ENCODE measurements at regions not wholly inside any gene's neighbourhood (a gene's known extent, or its start where the extent isn't known, plus 50 kb on each side); places are given as distances from the start of the nearest gene placed in this dataset.
"Not testable (repeated sequence)": the region's sequence is repeated elsewhere in the genome, so short reads cannot be mapped to it uniquely, and the experiment has no call there.

- no peak for DNase-seq (ENCODE audit: low read depth)
Observed at GRCh38 chr4:112748352-112748878, 111.5 kb downstream of the LARP7 start.

DNA sequence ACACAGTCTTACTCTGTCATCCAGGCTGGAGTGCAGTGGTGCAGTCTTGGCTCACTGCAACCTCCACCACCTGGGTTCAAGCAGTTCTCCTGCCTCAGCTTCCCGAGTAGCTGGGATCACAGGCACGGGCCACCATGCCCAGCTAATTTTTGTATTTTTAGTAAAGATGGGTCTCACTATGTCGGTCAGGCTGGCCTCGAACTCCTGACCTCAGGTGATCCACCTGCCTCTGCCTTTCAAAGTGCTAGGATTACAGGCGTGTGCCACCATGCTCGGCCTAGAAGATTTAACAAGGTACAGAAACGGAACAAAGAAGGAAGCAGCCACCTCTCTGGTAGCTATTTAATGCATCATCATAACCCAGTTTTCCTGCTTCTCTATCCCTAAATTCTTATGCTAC is 113.8 kb downstream of the LARP7 start:
- not testable (repeated sequence) for H3K27me3 ChIP-seq (ENCODE audit: control insufficient read depth, insufficient read depth, low read length); H3K36me3 ChIP-seq (ENCODE audit: control insufficient read depth, insufficient read depth, low read length); DNase-seq (ENCODE audit: low read depth); H3K4me3 ChIP-seq (ENCODE audit: low read depth, low read length)

More at GRCh38 chr4:112748352-112748878, 111.5 kb downstream of the LARP7 start:
- Histone ChIP-seq H3K36me3 (ENCODE audit: control insufficient read depth, insufficient read depth, low read length) (no peaks in the 10 kb centered on the region), H3K27me3 (ENCODE audit: control insufficient read depth, insufficient read depth, low read length) (no peaks in the 10 kb centered on the region), H3K4me3 (ENCODE audit: low read depth, low read length) (no peak overlapping the region)
- TF ChIP-seq, protein P1, sequence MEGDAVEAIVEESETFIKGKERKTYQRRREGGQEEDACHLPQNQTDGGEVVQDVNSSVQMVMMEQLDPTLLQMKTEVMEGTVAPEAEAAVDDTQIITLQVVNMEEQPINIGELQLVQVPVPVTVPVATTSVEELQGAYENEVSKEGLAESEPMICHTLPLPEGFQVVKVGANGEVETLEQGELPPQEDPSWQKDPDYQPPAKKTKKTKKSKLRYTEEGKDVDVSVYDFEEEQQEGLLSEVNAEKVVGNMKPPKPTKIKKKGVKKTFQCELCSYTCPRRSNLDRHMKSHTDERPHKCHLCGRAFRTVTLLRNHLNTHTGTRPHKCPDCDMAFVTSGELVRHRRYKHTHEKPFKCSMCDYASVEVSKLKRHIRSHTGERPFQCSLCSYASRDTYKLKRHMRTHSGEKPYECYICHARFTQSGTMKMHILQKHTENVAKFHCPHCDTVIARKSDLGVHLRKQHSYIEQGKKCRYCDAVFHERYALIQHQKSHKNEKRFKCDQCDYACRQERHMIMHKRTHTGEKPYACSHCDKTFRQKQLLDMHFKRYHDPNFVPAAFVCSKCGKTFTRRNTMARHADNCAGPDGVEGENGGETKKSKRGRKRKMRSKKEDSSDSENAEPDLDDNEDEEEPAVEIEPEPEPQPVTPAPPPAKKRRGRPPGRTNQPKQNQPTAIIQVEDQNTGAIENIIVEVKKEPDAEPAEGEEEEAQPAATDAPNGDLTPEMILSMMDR (IDR thresholded peaks at IDR 0.05; ENCODE audit: insufficient read depth, low read length, poor library complexity, severe bottlenecking), result no peak

- H3K36me3 ChIP-seq (ENCODE audit: control insufficient read depth, insufficient read depth, low read length), result no peaks in the 10 kb centered on the region
- no peak overlapping the region for H3K4me3 ChIP-seq (ENCODE audit: low read depth, low read length)
- TF ChIP-seq, protein P1 (IDR thresholded peaks at IDR 0.05; ENCODE audit: insufficient read depth, low read length, poor library complexity, severe bottlenecking), result no peak
- H3K27me3 ChIP-seq (ENCODE audit: control insufficient read depth, insufficient read depth, low read length), result no peaks in the 10 kb centered on the region
- no peak for DNase-seq (ENCODE audit: low read depth)
Observed at GRCh38 chr4:112751447-112751846, 114.5 kb downstream of the LARP7 start.

GRCh38 chr4:112752061-112752460 is 115.1 kb downstream of the LARP7 start:
- TF ChIP-seq, protein P1 (IDR thresholded peaks at IDR 0.05; ENCODE audit: insufficient read depth, low read length, poor library complexity, severe bottlenecking), result no peak
- no peak overlapping the region for H3K4me3 ChIP-seq (ENCODE audit: low read depth, low read length)
- H3K36me3 ChIP-seq (ENCODE audit: control insufficient read depth, insufficient read depth, low read length), result no peaks in the 10 kb centered on the region
- no peak for DNase-seq (ENCODE audit: low read depth)
- H3K27me3 ChIP-seq (ENCODE audit: control insufficient read depth, insufficient read depth, low read length), result no peaks in the 10 kb centered on the region

GRCh38 chr4:112752510-112752909 is 115.6 kb downstream of the LARP7 start:
- Histone ChIP-seq H3K4me3 (ENCODE audit: low read depth, low read length) (no peak overlapping the region), H3K36me3 (ENCODE audit: control insufficient read depth, insufficient read depth, low read length) (no peaks in the 10 kb centered on the region), H3K27me3 (ENCODE audit: control insufficient read depth, insufficient read depth, low read length) (no peaks in the 10 kb centered on the region)
- TF ChIP-seq, protein P1 (IDR thresholded peaks at IDR 0.05; ENCODE audit: insufficient read depth, low read length, poor library complexity, severe bottlenecking), result no peak
- DNase-seq (ENCODE audit: low read depth), result no peak

DNA sequence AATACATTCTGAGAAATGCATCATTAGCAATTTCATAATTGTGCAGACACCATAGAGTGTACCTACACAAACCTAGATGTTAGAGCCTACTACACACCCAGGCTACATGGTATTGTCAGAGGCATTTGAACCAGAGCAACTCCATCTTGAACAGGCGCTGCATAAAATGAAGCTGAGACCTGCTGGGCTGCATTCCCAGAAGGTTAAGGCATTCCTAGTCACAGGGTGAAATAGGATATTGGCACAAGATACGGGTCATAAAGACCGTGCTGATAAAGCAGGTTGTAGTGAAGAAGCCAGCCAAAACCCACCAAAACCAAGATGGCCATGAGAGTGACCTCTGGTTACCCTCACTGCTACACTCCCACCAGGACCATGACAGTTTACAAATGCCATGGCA is 116.4 kb downstream of the LARP7 start:
- DNase-seq (ENCODE audit: low read depth), result no peak
- TF ChIP-seq, protein P1 (IDR thresholded peaks at IDR 0.05; ENCODE audit: insufficient read depth, low read length, poor library complexity, severe bottlenecking), result no peak
- H3K27me3 ChIP-seq (ENCODE audit: control insufficient read depth, insufficient read depth, low read length), result no peaks in the 10 kb centered on the region
- no peaks in the 10 kb centered on the region for H3K36me3 ChIP-seq (ENCODE audit: control insufficient read depth, insufficient read depth, low read length)
- H3K4me3 ChIP-seq (ENCODE audit: low read depth, low read length), result no peak overlapping the region

Measured in kidney epithelial cell (primary cell).